Effector memory CD4-positive, alpha-beta T cell (primary cell): ENCODE measurements at regions not wholly inside any gene's neighbourhood (a gene's known extent, or its start where the extent isn't known, plus 50 kb on each side); places are given as distances from the start of the nearest gene placed in this dataset.
"Not testable (repeated sequence)": the region's sequence is repeated elsewhere in the genome, so short reads cannot be mapped to it uniquely, and the experiment has no call there.

Experiments used
- DNase-seq, 3 donors: peaks; one replicate each; pipeline ENCODE4 v3.0.0-alpha.2; 2020
- H3K27ac ChIP-seq: 2 replicates; pipeline ENCODE4 v1.7.0; 2013; ENCODE audit warnings: mild to moderate bottlenecking, low read length, moderate library complexity; ENCODE audit not compliant: insufficient read depth, poor library complexity, severe bottlenecking
- H3K27me3 ChIP-seq: replicated peaks from 2 replicates; pipeline ENCODE4 v1.7.0; 2013; ENCODE audit warnings: mild to moderate bottlenecking, low read length; ENCODE audit not compliant: insufficient read depth, control insufficient read depth, poor library complexity, severe bottlenecking
- H3K36me3 ChIP-seq: 2 replicates; pipeline ENCODE4 v1.7.0; 2013; ENCODE audit warnings: mild to moderate bottlenecking, low read length, moderate library complexity; ENCODE audit not compliant: control insufficient read depth, insufficient read depth
- H3K4me1 ChIP-seq: 2 replicates; pipeline ENCODE4 v1.7.0; 2013; ENCODE audit warnings: low read length, mild to moderate bottlenecking; ENCODE audit not compliant: control insufficient read depth, insufficient read depth, poor library complexity, severe bottlenecking
- H3K4me3 ChIP-seq: 2 replicates; pipeline ENCODE4 v1.7.0; 2013; ENCODE audit warnings: low read length, low read depth, mild to moderate bottlenecking; ENCODE audit not compliant: insufficient read depth, poor library complexity, severe bottlenecking
- H3K9me3 ChIP-seq: 2 replicates; pipeline ENCODE4 v1.7.0; 2013; ENCODE audit warnings: mild to moderate bottlenecking, low read length, moderate library complexity; ENCODE audit not compliant: control insufficient read depth

GRCh38 chr16:50497592-50497991 is 50.6 kb upstream of the NKD1 start:
- Histone ChIP-seq H3K27ac (no peak overlapping the region), H3K36me3 (no peaks in the 10 kb centered on the region), H3K4me1 (no peaks in the 10 kb centered on the region), H3K4me3 (no peak overlapping the region), H3K9me3 (no peaks in the 10 kb centered on the region), H3K27me3 (no peaks in the 10 kb centered on the region)
- DNase-seq = no peak

GRCh38 chr16:50496990-50497389 is 51.2 kb upstream of the NKD1 start:
- no peak overlapping the region for H3K27ac ChIP-seq

GRCh38 chr16:50495673-50496072 is 52.5 kb upstream of the NKD1 start:
- H3K9me3 ChIP-seq = no peaks in the 10 kb centered on the region
- H3K4me3 ChIP-seq = no peak overlapping the region
- no peak overlapping the region for H3K27ac ChIP-seq
- no peak for DNase-seq
- H3K27me3 ChIP-seq = no peaks in the 10 kb centered on the region
- no peaks in the 10 kb centered on the region for H3K4me1 ChIP-seq
- H3K36me3 ChIP-seq = no peaks in the 10 kb centered on the region

More at GRCh38 chr16:50496990-50497389, 51.2 kb upstream of the NKD1 start:
- Histone ChIP-seq H3K9me3 (no peaks in the 10 kb centered on the region), H3K36me3 (no peaks in the 10 kb centered on the region), H3K4me3 (no peak overlapping the region), H3K27me3 (no peaks in the 10 kb centered on the region), H3K4me1 (no peaks in the 10 kb centered on the region)
- no peak for DNase-seq

GRCh38 chr16:50494501-50495491 is 53.4 kb upstream of the NKD1 start:
- H3K36me3 ChIP-seq = no peaks in the 10 kb centered on the region
- H3K27ac ChIP-seq = no peak overlapping the region
- no peak for DNase-seq
- H3K9me3 ChIP-seq = no peaks in the 10 kb centered on the region
- H3K4me1 ChIP-seq = no peaks in the 10 kb centered on the region
- H3K27me3 ChIP-seq = no peaks in the 10 kb centered on the region
- no peak overlapping the region for H3K4me3 ChIP-seq

- H3K9me3 ChIP-seq = no peaks in the 10 kb centered on the region
- H3K36me3 ChIP-seq = no peaks in the 10 kb centered on the region
- DNase-seq = no peak
- no peak overlapping the region for H3K27ac ChIP-seq
- H3K27me3 ChIP-seq = no peaks in the 10 kb centered on the region
- H3K4me1 ChIP-seq = no peaks in the 10 kb centered on the region
- no peak overlapping the region for H3K4me3 ChIP-seq
Observed at GRCh38 chr16:50491516-50491915, 56.7 kb upstream of the NKD1 start.

- no peaks in the 10 kb centered on the region for H3K36me3 ChIP-seq
- no peak overlapping the region for H3K4me3 ChIP-seq
- no peaks in the 10 kb centered on the region for H3K27me3 ChIP-seq
- DNase-seq = no peak
- H3K9me3 ChIP-seq = no peaks in the 10 kb centered on the region
- H3K27ac ChIP-seq = no peak overlapping the region
- no peaks in the 10 kb centered on the region for H3K4me1 ChIP-seq
Observed at GRCh38 chr16:50490828-50491227, 57.4 kb upstream of the NKD1 start.

GRCh38 chr16:50489182-50489581 is 59.0 kb upstream of the NKD1 start:
- Histone ChIP-seq H3K27ac (no peak overlapping the region), H3K4me1 (no peaks in the 10 kb centered on the region), H3K4me3 (no peak overlapping the region), H3K27me3 (no peaks in the 10 kb centered on the region), H3K9me3 (no peaks in the 10 kb centered on the region), H3K36me3 (no peaks in the 10 kb centered on the region)
- DNase-seq = no peak

- no peak overlapping the region for H3K4me3 ChIP-seq
- H3K27me3 ChIP-seq = no peaks in the 10 kb centered on the region
- no peak overlapping the region for H3K27ac ChIP-seq
- DNase-seq = no peak
- H3K4me1 ChIP-seq = no peaks in the 10 kb centered on the region
- H3K36me3 ChIP-seq = no peaks in the 10 kb centered on the region
- H3K9me3 ChIP-seq = no peaks in the 10 kb centered on the region
Observed at GRCh38 chr16:50487528-50487927, 60.7 kb upstream of the NKD1 start.

- DNase-seq, H3K4me1 ChIP-seq, H3K27me3 ChIP-seq, H3K9me3 ChIP-seq, H3K4me3 ChIP-seq, H3K36me3 ChIP-seq, H3K27ac ChIP-seq: not testable (repeated sequence)
Observed at GRCh38 chr16:50486162-50486561, 62.0 kb upstream of the NKD1 start.

GRCh38 chr16:50485232-50485631 is 63.0 kb upstream of the NKD1 start:
- no peaks in the 10 kb centered on the region for H3K36me3 ChIP-seq
- H3K27ac ChIP-seq = no peak overlapping the region
- no peaks in the 10 kb centered on the region for H3K4me1 ChIP-seq
- no peak overlapping the region for H3K4me3 ChIP-seq
- H3K27me3 ChIP-seq = no peaks in the 10 kb centered on the region
- H3K9me3 ChIP-seq = no peaks in the 10 kb centered on the region
- DNase-seq = no peak
